ENCODE measurements at regions not wholly inside any gene's neighbourhood (a gene's known extent, or its start where the extent isn't known, plus 50 kb on each side); places are given as distances from the start of the nearest gene placed in this dataset.

- no peak for TF ChIP-seq NFATC4 (CRISPR knock-in tag; IDR thresholded peaks at IDR 0.05)
Observed at GRCh38 chr10:20596065-20596755, 300.9 kb downstream of the NEBL start (continued).

- H3K27me3 Mint-ChIP-seq (ENCODE audit: low read depth) = no peaks in the 10 kb centered on the region
- H3K36me3 Mint-ChIP-seq = no peaks in the 10 kb centered on the region
- POLR2A ChIA-PET = no interaction called here
- no peaks in the 10 kb centered on the region for H3K9me3 Mint-ChIP-seq
- H3K4me1 Mint-ChIP-seq = peaks cover 37% of the 10 kb centered on the region
- peak; percentile 20 for DNase-seq (ENCODE audit: low spot score)
- H3K27ac Mint-ChIP-seq = no peak overlapping the region
- no peak overlapping the region for H3K4me3 Mint-ChIP-seq
- TF ChIP-seq IRF2 (CRISPR knock-in tag; IDR thresholded peaks at IDR 0.05; ENCODE audit: borderline replicate concordance, low read depth) (no peak), NR3C1 (CRISPR knock-in tag; conservative IDR thresholded peaks at IDR 0.05; ENCODE audit: low read depth) (no peak), KAT7 (CRISPR knock-in tag; IDR thresholded peaks at IDR 0.05; ENCODE audit: borderline replicate concordance) (no peak), ZBTB21 (CRISPR knock-in tag; IDR thresholded peaks at IDR 0.05; ENCODE audit: borderline replicate concordance) (no peak), E2F5 (CRISPR knock-in tag; IDR thresholded peaks at IDR 0.05) (no peak), NR1H2 (CRISPR knock-in tag; IDR thresholded peaks at IDR 0.05) (no peak), ZNF532 (CRISPR knock-in tag; IDR thresholded peaks at IDR 0.05; ENCODE audit: borderline replicate concordance) (no peak)
- CTCF ChIA-PET = no interaction called here
- peak; percentile 55 for ATAC-seq
Observed at GRCh38 chr10:20593649-20594048, 303.5 kb downstream of the NEBL start.

- no peaks in the 10 kb centered on the region; the same call in 1 of the 2 replicates for H3K27me3 Mint-ChIP-seq (ENCODE audit: low read depth)
- ChIA-PET POLR2A (no interaction called here), CTCF (no interaction called here)
- TF ChIP-seq SP1 (CRISPR knock-in tag; conservative IDR thresholded peaks at IDR 0.05) (no peak), AFF4 (CRISPR knock-in tag; IDR thresholded peaks at IDR 0.05; ENCODE audit: borderline replicate concordance) (no peak), ZNF416 (CRISPR knock-in tag; IDR thresholded peaks at IDR 0.05) (no peak), ZNF532 (CRISPR knock-in tag; IDR thresholded peaks at IDR 0.05; ENCODE audit: borderline replicate concordance) (no peak), JUN (CRISPR knock-in tag; IDR thresholded peaks at IDR 0.05) (no peak), ETV6 (CRISPR knock-in tag; IDR thresholded peaks at IDR 0.05) (no peak), ZNF219 (CRISPR knock-in tag; IDR thresholded peaks at IDR 0.05; ENCODE audit: borderline replicate concordance) (no peak), ZBTB43 (CRISPR knock-in tag; IDR thresholded peaks at IDR 0.05) (no peak), IRF1 (CRISPR knock-in tag; IDR thresholded peaks at IDR 0.05) (no peak)
- no peak overlapping the region for H3K4me3 Mint-ChIP-seq
- peaks cover 35% of the 10 kb centered on the region for H3K9me3 Mint-ChIP-seq
- DNase-seq (ENCODE audit: low spot score) (no peak), ATAC-seq (no peak)
- H3K27ac Mint-ChIP-seq = no peak overlapping the region
- peaks cover 30% of the 10 kb centered on the region for H3K36me3 Mint-ChIP-seq
- H3K4me1 Mint-ChIP-seq = peaks cover 7% of the 10 kb centered on the region
Observed at GRCh38 chr10:20582041-20582440, 315.1 kb downstream of the NEBL start.

Data from WTC11 (cell line).